B cell (primary cell): ENCODE measurements at regions not wholly inside any gene's neighbourhood (a gene's known extent, or its start where the extent isn't known, plus 50 kb on each side); places are given as distances from the start of the nearest gene placed in this dataset.

Source experiments
- ATAC-seq: fragments of 200-7000 bp; cut with Tn5 transposase; one replicate; pipeline ENCODE4 v1.10.0; 2021; ENCODE audit warnings: low read depth, mild to moderate bottlenecking, moderate number of reproducible peaks, moderate library complexity
- CTCF ChIA-PET: fragments of 350-600 bp; sonication (Branson Sonifier 250); formaldehyde crosslinking; loops from one replicate; lab custom pipeline; 2021; ENCODE audit warnings: antibody characterized with exemption, inconsistent platforms; lab: Charles Lee
- POLR2A ChIA-PET: fragments of 350-600 bp; sonication (Branson Sonifier 250); formaldehyde crosslinking; loops from one replicate; lab custom pipeline; 2021; ENCODE audit warnings: antibody characterized with exemption; lab: Charles Lee
- DNase-seq: peaks from one replicate; pipeline ENCODE4 v3.0.0; 2013
- H2AFZ ChIP-seq: 2 replicates; pipeline ENCODE4 v1.6.1; 2012; ENCODE audit warnings: mild to moderate bottlenecking, low read depth, low read length; ENCODE audit not compliant: insufficient read depth, poor library complexity, severe bottlenecking
- H3K27ac ChIP-seq, 2 donors: 1 replicate in 1 of 2; 2 replicates in 1 of 2; pipeline ENCODE4 v1.5.1; 2012 to 2013; ENCODE audit warnings: low read length in 2 of 2, mild to moderate bottlenecking in 2 of 2, moderate library complexity in 1 of 2
- H3K27me3 ChIP-seq, 4 experiments: fragments of 200-600 bp in 1 of 4; sonication (generic) in 1 of 4; replicated peaks in 1 of 4; 1 replicate in 2 of 4; 2 replicates in 2 of 4; pipeline versions ENCODE4 v1.6.1 to v1.7.0; 2013 to 2016; ENCODE audit warnings: low read length in 3 of 4, mild to moderate bottlenecking in 2 of 4, mixed read lengths in 1 of 4, moderate library complexity in 1 of 4; ENCODE audit not compliant: insufficient read depth in 4 of 4, control insufficient read depth in 3 of 4; ENCODE audit errors: control extremely low read depth in 1 of 4
- H3K36me3 ChIP-seq, 2 experiments: replicated peaks in 1 of 2; 1 replicate in 1 of 2; 2 replicates in 1 of 2; pipeline versions ENCODE4 v1.6.1 to v1.7.1; 2013; ENCODE audit warnings: low read length in 1 of 2; ENCODE audit not compliant: insufficient read depth in 2 of 2, control insufficient read depth in 1 of 2; ENCODE audit errors: control extremely low read depth in 1 of 2, extremely low read depth in 1 of 2
- H3K4me1 ChIP-seq, 2 donors: fragments of 200-600 bp in 1 of 2; sonication (generic) in 1 of 2; 1 replicate in 1 of 2; 2 replicates in 1 of 2; pipeline versions ENCODE4 v1.5.1 to v1.6.1; 2013 to 2017; ENCODE audit warnings: low read length in 2 of 2; ENCODE audit not compliant: control insufficient read depth in 2 of 2, insufficient read depth in 2 of 2
- H3K4me2 ChIP-seq: replicated peaks from 2 replicates; pipeline ENCODE3; 2012; ENCODE audit warnings: mild to moderate bottlenecking, low read depth, low read length; ENCODE audit not compliant: poor library complexity, severe bottlenecking
- H3K4me3 ChIP-seq, 5 experiments: fragments of 200-600 bp in 1 of 5; sonication (generic) in 1 of 5; 1 replicate in 3 of 5; 2 replicates in 2 of 5; pipeline versions ENCODE4 v1.5.1 to v1.7.0; 2011 to 2016; ENCODE audit warnings: low read length in 4 of 5, mild to moderate bottlenecking in 4 of 5, low read depth in 2 of 5, control low read depth in 1 of 5, moderate library complexity in 1 of 5; ENCODE audit not compliant: insufficient read depth in 1 of 5; ENCODE audit errors: control extremely low read depth in 1 of 5, extremely low read depth in 1 of 5
- H3K79me2 ChIP-seq: fragments of 200-600 bp; sonication (generic); one replicate; pipeline ENCODE4 v1.6.0; 2016; ENCODE audit warnings: low read length; ENCODE audit not compliant: control insufficient read depth, insufficient read depth
- H3K9ac ChIP-seq: fragments of 200-600 bp; sonication (generic); 2 replicates; pipeline ENCODE4 v1.6.1; 2017; ENCODE audit warnings: mild to moderate bottlenecking, low read length, moderate library complexity
- H3K9me3 ChIP-seq, 3 donors: one replicate each; pipeline versions ENCODE4 v1.6.1 to v1.7.1; 2013; ENCODE audit warnings: low read length in 2 of 3; ENCODE audit not compliant: control insufficient read depth in 2 of 3, insufficient read depth in 1 of 3; ENCODE audit errors: control extremely low read depth in 1 of 3
- H4K20me1 ChIP-seq: 2 replicates; pipeline ENCODE4 v1.6.0; 2012; ENCODE audit warnings: mild to moderate bottlenecking, low read length; ENCODE audit not compliant: insufficient read depth, control insufficient read depth, poor library complexity, severe bottlenecking
- H3K27ac Mint-ChIP-seq: one replicate; pipeline ENCODE4 v1.8.0; 2021; ENCODE audit warnings: mixed read lengths
- H3K27me3 Mint-ChIP-seq: one replicate; pipeline ENCODE4 v1.8.0; 2021; ENCODE audit warnings: mixed read lengths
- H3K4me1 Mint-ChIP-seq: one replicate; pipeline ENCODE4 v1.8.0; 2021; ENCODE audit warnings: mixed read lengths
- H3K4me3 Mint-ChIP-seq: one replicate; pipeline ENCODE4 v1.8.0; 2021; ENCODE audit warnings: mixed read lengths
- H3K9me3 Mint-ChIP-seq: one replicate; pipeline ENCODE4 v1.8.0; 2022; ENCODE audit warnings: mixed read lengths; ENCODE audit not compliant: insufficient read depth
- CTCF ChIP-seq: fragments of 200-600 bp; IDR thresholded peaks from one replicate; pipeline ENCODE4 v1.8.0; 2022; ENCODE audit warnings: antibody characterized with exemption, mild to moderate bottlenecking
- EZH2 ChIP-seq: IDR thresholded peaks from 2 replicates; pipeline ENCODE4 v1.6.1; 2012; ENCODE audit warnings: borderline replicate concordance, low read depth, mild to moderate bottlenecking, moderate library complexity, low read length; ENCODE audit not compliant: insufficient read depth, poor library complexity, severe bottlenecking
- WGBS: methylation state at CpG from one replicate; pipeline ENCODE4 v1.1.5; 2013; ENCODE audit warnings: missing lambda C conversion rate; ENCODE audit not compliant: insufficient coverage; 5-methylcytosine and 5-hydroxymethylcytosine counted together
- intact Hi-C: fragments of 100-400 bp; cut with micrococcal nuclease; formaldehyde crosslinking; loops from one replicate; pipeline ENCODE4 v1.10.0; 2022

- Histone ChIP-seq H2AFZ (no peak overlapping the region), H3K27me3 (peaks cover 5 to 49% (median 44%) of the 10 kb centered on the region in 4 experiments), H4K20me1 (no peaks in the 10 kb centered on the region), H3K27ac (no peak overlapping the region), H3K9ac (no peak overlapping the region), H3K4me2 (no peak overlapping the region), H3K36me3 (no peaks in the 10 kb centered on the region), H3K79me2 (no peaks in the 10 kb centered on the region), H3K4me1 (peaks cover 18 to 22% of the 10 kb centered on the region in 2 donors), H3K9me3 (peaks cover 0 to 10% (median 0%) of the 10 kb centered on the region in 3 donors), H3K4me3 (no peak overlapping the region)
- ChIA-PET POLR2A (no interaction called here), CTCF (interaction anchor here (0.7 to 4.2 kb wide), 22 partner anchors 8 to 1254 kb away, joined by 3 to 54 read pairs (median 4); no protein-coding TSS in a partner anchor)
- Mint-ChIP-seq H3K4me3 (peak overlapping the region; percentile 4), H3K27me3 (peaks cover 62% of the 10 kb centered on the region), H3K27ac (no peak overlapping the region), H3K9me3 (no peaks in the 10 kb centered on the region), H3K4me1 (peaks cover 21% of the 10 kb centered on the region)
- 29% methylated on average over 4 of the region's 10 CpGs for WGBS
- TF ChIP-seq EZH2 (no peak), CTCF (peak; percentile 83)
- intact Hi-C loops: loop anchor here (1.0 to 5.0 kb wide), 4 partner anchors 34 to 1091 kb away; no protein-coding TSS in a partner anchor
- ATAC-seq (peak; percentile 53), DNase-seq (peak; percentile 74)
Measured at GRCh38 chr2:118221536-118222272, 133.4 kb downstream of the INSIG2 start.

GRCh38 chr2:118219611-118220010 is 131.3 kb downstream of the INSIG2 start:
- peaks cover 56% of the 10 kb centered on the region for H3K27me3 Mint-ChIP-seq
- intact Hi-C loops: loop anchor here (5.0 kb wide), 3 partner anchors 32 to 1093 kb away; no protein-coding TSS in a partner anchor
- H3K9me3 ChIP-seq: peaks cover 0 to 7% (median 0%) of the 10 kb centered on the region in 3 donors
- no peak overlapping the region for H3K27ac ChIP-seq
- H3K27me3 ChIP-seq: peaks cover 5 to 42% (median 34%) of the 10 kb centered on the region in 4 experiments
- no peak overlapping the region for H2AFZ ChIP-seq
- H3K4me3 Mint-ChIP-seq: no peak overlapping the region
- POLR2A ChIA-PET: no interaction called here
- no peak for DNase-seq
- no peak overlapping the region for H3K27ac Mint-ChIP-seq
- no peak overlapping the region for H3K4me2 ChIP-seq
- TF ChIP-seq CTCF (no peak), EZH2 (no peak)
- H3K79me2 ChIP-seq: no peaks in the 10 kb centered on the region
- no peaks in the 10 kb centered on the region for H3K9me3 Mint-ChIP-seq
- WGBS: no CpG with 5 or more reads among the region's 1 CpG
- ATAC-seq: no peak
- CTCF ChIA-PET: no interaction called here
- H3K4me3 ChIP-seq: no peak overlapping the region
- H3K9ac ChIP-seq: no peak overlapping the region
- no peaks in the 10 kb centered on the region for H4K20me1 ChIP-seq
- H3K4me1 Mint-ChIP-seq: peaks cover 14% of the 10 kb centered on the region
- H3K36me3 ChIP-seq: no peaks in the 10 kb centered on the region
- peaks cover 11 to 13% of the 10 kb centered on the region in 2 donors for H3K4me1 ChIP-seq
